SK-N-SH (cell line): ENCODE measurements at regions not wholly inside any gene's neighbourhood (a gene's known extent, or its start where the extent isn't known, plus 50 kb on each side); places are given as distances from the start of the nearest gene placed in this dataset.

Experiments
- CHD2 ChIP-seq: fragments of 150-350 bp; IDR thresholded peaks from 2 replicates; pipeline ENCODE4 v1.6.1; 2018; ENCODE audit warnings: low read length; ENCODE audit not compliant: partially characterized antibody
- CTCF ChIP-seq: fragments of 200-600 bp; sonication (generic); IDR thresholded peaks from 2 replicates; pipeline ENCODE4 v1.6.1; 2017; ENCODE audit warnings: antibody characterized with exemption, mild to moderate bottlenecking, moderate library complexity
- EP300 ChIP-seq, 2 experiments: IDR thresholded peaks; 2 replicates each; pipeline versions ENCODE4 v1.4.0 to v1.6.1; 2012; ENCODE audit warnings: borderline replicate concordance in 1 of 2, low read depth in 1 of 2, low read length in 1 of 2
- EZH2phosphoT487 ChIP-seq: fragments of 200-600 bp; sonication (generic); IDR thresholded peaks from 2 replicates; pipeline ENCODE4 v1.6.1; 2017; ENCODE audit warnings: low read depth, mixed run types, mild to moderate bottlenecking, antibody characterized with exemption, moderate library complexity, borderline replicate concordance
- FOXJ3 ChIP-seq: sonication (generic); formaldehyde crosslinking; IDR thresholded peaks from 2 replicates; pipeline ENCODE4 v1.5.1; 2020; ENCODE audit warnings: mild to moderate bottlenecking, missing genetic modification reagents
- MAX ChIP-seq: IDR thresholded peaks from 2 replicates; pipeline ENCODE4 v1.4.0; 2012; ENCODE audit warnings: low read depth
- RAD21 ChIP-seq: IDR thresholded peaks from 2 replicates; pipeline ENCODE4 v1.6.1; 2012; ENCODE audit warnings: mild to moderate bottlenecking, low read length
- TAF1 ChIP-seq: IDR thresholded peaks from 2 replicates; pipeline ENCODE4 v1.6.1; 2012; ENCODE audit warnings: low read depth, mild to moderate bottlenecking, low read length, moderate library complexity, borderline replicate concordance
- TEAD4 ChIP-seq: IDR thresholded peaks from 2 replicates; pipeline ENCODE4 v1.4.0; 2012; ENCODE audit warnings: mild to moderate bottlenecking, borderline replicate concordance; ENCODE audit not compliant: insufficient read depth

- TF ChIP-seq TAF1 (no peak), CTCF (no peak), EZH2phosphoT487 (no peak), MAX (no peak), TEAD4 (no peak), EP300 (IDR thresholded peaks at IDR 0.05; ENCODE audit: borderline replicate concordance in 1 of 2, low read depth in 1 of 2, low read length in 1 of 2) (no peak), RAD21 (no peak), CHD2 (no peak), FOXJ3 (CRISPR knock-in tag) (no peak)
These were observed 323.2 kb upstream of the PCDH7 start for GRCh38 chr4:30396772-30397475.
